Upper lobe of left lung (tissue), 6 donors: ENCODE measurements at regions not wholly inside any gene's neighbourhood (a gene's known extent, or its start where the extent isn't known, plus 50 kb on each side); places are given as distances from the start of the nearest gene placed in this dataset.
"Not testable (repeated sequence)": the region's sequence is repeated elsewhere in the genome, so short reads cannot be mapped to it uniquely, and the experiment has no call there.

ENCODE experiments used
- ATAC-seq, 2 donors: fragments of 200-7000 bp; cut with Tn5 transposase; one replicate each; pipeline ENCODE4 v1.9.1; 2022; ENCODE audit warnings: mild to moderate bottlenecking in 2 of 2, moderate library complexity in 2 of 2; ENCODE audit not compliant: low FRiP score in 2 of 2
- DNase-seq, 2 donors: peaks; one replicate each; pipeline ENCODE4 v3.0.0-alpha.2; 2019 to 2020
- H3K27ac ChIP-seq, 4 donors: fragments of 200-600 bp; sonication (generic); one replicate each; pipeline ENCODE4 v1.5.1; 2016 to 2019
- H3K27me3 ChIP-seq, 4 donors: fragments of 200-600 bp; sonication (generic); one replicate each; pipeline ENCODE4 v1.5.1; 2017 to 2019
- H3K36me3 ChIP-seq, 4 donors: fragments of 200-600 bp; sonication (generic); one replicate each; pipeline ENCODE4 v1.5.1; 2016 to 2019
- H3K4me1 ChIP-seq, 4 donors: fragments of 200-600 bp; sonication (generic); one replicate each; pipeline ENCODE4 v1.5.1; 2018 to 2019
- H3K4me3 ChIP-seq, 4 donors: fragments of 200-600 bp; sonication (generic); one replicate each; pipeline ENCODE4 v1.5.1; 2017 to 2019; ENCODE audit warnings: mild to moderate bottlenecking in 2 of 4, moderate library complexity in 1 of 4
- H3K9me3 ChIP-seq, 4 donors: fragments of 200-600 bp; sonication (generic); one replicate each; pipeline ENCODE4 v1.5.1; 2018 to 2019
- CTCF ChIP-seq, 6 experiments: fragments of 450-650 bp in 4 of 6; fragments of 200-600 bp in 2 of 6; sonication (generic) in 2 of 6; IDR thresholded peaks; one replicate each; pipeline ENCODE4 v1.5.1; 2016 to 2019; ENCODE audit warnings: antibody characterized with exemption in 6 of 6
- EP300 ChIP-seq, 4 donors: sonication (generic); formaldehyde crosslinking; IDR thresholded peaks; one replicate each; pipeline ENCODE4 v1.5.1; 2017; ENCODE audit warnings: antibody characterized with exemption in 4 of 4, control low read depth in 2 of 4
- POLR2A ChIP-seq, 4 donors: fragments of 450-650 bp; IDR thresholded peaks; one replicate each; pipeline ENCODE4 v1.5.1; 2016 to 2017; ENCODE audit warnings: antibody characterized with exemption in 4 of 4, mild to moderate bottlenecking in 2 of 4
- POLR2AphosphoS5 ChIP-seq, 2 donors: sonication (generic); formaldehyde crosslinking; IDR thresholded peaks; one replicate each; pipeline ENCODE4 v1.5.1; 2017; ENCODE audit warnings: antibody characterized with exemption in 2 of 2
- WGBS, 2 donors: methylation state at CpG; one replicate each; pipeline ENCODE4 v1.1.5; 2017 to 2018; 5-methylcytosine and 5-hydroxymethylcytosine counted together
- donor health status: DM: no; HTN: no; CAD: no; lungs with moderate emphysema.
- donor health status: DM: no; HTN: yes; CAD: no; lungs with severe emphysema.

GRCh38 chr3:194880940-194881925, 195.6 kb downstream of the FAM43A start:
- DNase-seq, result peak in 1 of 2 donors; percentile 32

GRCh38 chr3:194884649-194885315, 199.1 kb downstream of the FAM43A start:
- Histone ChIP-seq H3K27ac (peak overlapping the region in 1 of 4 donors; percentile 1), H3K4me1 (peaks cover 13 to 21% (median 16%) of the 10 kb centered on the region in 4 donors), H3K36me3 (no peaks in the 10 kb centered on the region), H3K9me3 (peaks cover 3 to 19% (median 12%) of the 10 kb centered on the region in 4 donors), H3K4me3 (no peak overlapping the region), H3K27me3 (no peaks in the 10 kb centered on the region)
- peak in 1 of 2 donors; percentile 38 for ATAC-seq
- 72 to 84% methylated on average over 6 of the region's 6 CpGs for WGBS, 2 donors
- DNase-seq, result no peak
- TF ChIP-seq CTCF (IDR thresholded peaks at IDR 0.05), result no peak
- peak in 1 of 4 donors; percentile 11 for TF ChIP-seq EP300 (IDR thresholded peaks at IDR 0.05)
- TF ChIP-seq POLR2A (IDR thresholded peaks at IDR 0.05), result no peak
- peak; percentile 59 to 64 for TF ChIP-seq POLR2AphosphoS5 (IDR thresholded peaks at IDR 0.05)

More at GRCh38 chr3:194880940-194881925, 195.6 kb downstream of the FAM43A start:
- 69 to 71% methylated on average over 10 to 12 of the region's 12 CpGs for WGBS, 2 donors
- no peak overlapping the region for H3K4me3 ChIP-seq
- H3K4me1 ChIP-seq, result peaks cover 14 to 30% (median 23%) of the 10 kb centered on the region in 4 donors
- H3K27me3 ChIP-seq, result no peaks in the 10 kb centered on the region
- no peak for TF ChIP-seq POLR2A (IDR thresholded peaks at IDR 0.05)
- TF ChIP-seq CTCF (IDR thresholded peaks at IDR 0.05), result no peak
- TF ChIP-seq EP300 (IDR thresholded peaks at IDR 0.05), result no peak
- TF ChIP-seq POLR2AphosphoS5 (IDR thresholded peaks at IDR 0.05), result no peak
- peaks cover 3 to 12% (median 12%) of the 10 kb centered on the region in 4 donors for H3K9me3 ChIP-seq
- ATAC-seq, result no peak
- H3K27ac ChIP-seq, result peak overlapping the region; percentile 4 to 62 (median 38)
- H3K36me3 ChIP-seq, result no peaks in the 10 kb centered on the region

GRCh38 chr3:194885766-194886165, 200.1 kb downstream of the FAM43A start:
- Histone ChIP-seq H3K36me3 (no peaks in the 10 kb centered on the region), H3K4me3 (no peak overlapping the region), H3K27ac (no peak overlapping the region), H3K4me1 (peaks cover 4 to 11% (median 7%) of the 10 kb centered on the region in 4 donors), H3K9me3 (peaks cover 3 to 19% (median 12%) of the 10 kb centered on the region in 4 donors), H3K27me3 (no peaks in the 10 kb centered on the region)
- DNase-seq (no peak), ATAC-seq (no peak)
- TF ChIP-seq EP300 (IDR thresholded peaks at IDR 0.05) (no peak), POLR2A (IDR thresholded peaks at IDR 0.05) (no peak), POLR2AphosphoS5 (IDR thresholded peaks at IDR 0.05) (no peak), CTCF (IDR thresholded peaks at IDR 0.05) (no peak)
- 86 to 93% methylated on average over 2 of the region's 2 CpGs for WGBS, 2 donors

GRCh38 chr3:194886836-194887235, 201.2 kb downstream of the FAM43A start:
- DNase-seq, result no peak
- no peak for ATAC-seq
- H3K27ac ChIP-seq, result no peak overlapping the region
- H3K9me3 ChIP-seq, result peaks cover 3 to 19% (median 12%) of the 10 kb centered on the region in 4 donors
- peaks cover 0 to 8% (median 0%) of the 10 kb centered on the region in 4 donors for H3K4me1 ChIP-seq
- TF ChIP-seq CTCF (IDR thresholded peaks at IDR 0.05) (no peak), POLR2A (IDR thresholded peaks at IDR 0.05) (no peak), POLR2AphosphoS5 (IDR thresholded peaks at IDR 0.05) (no peak), EP300 (IDR thresholded peaks at IDR 0.05) (no peak)
- H3K27me3 ChIP-seq, result no peaks in the 10 kb centered on the region
- WGBS, 2 donors, result 94 to 100% methylated on average over 2 of the region's 2 CpGs
- no peak overlapping the region for H3K4me3 ChIP-seq
- H3K36me3 ChIP-seq, result no peaks in the 10 kb centered on the region

- H3K36me3 ChIP-seq, ATAC-seq, H3K4me3 ChIP-seq, H3K4me1 ChIP-seq, H3K27ac ChIP-seq, DNase-seq, H3K27me3 ChIP-seq: not testable (repeated sequence)
- WGBS, 2 donors, result 79 to 83% methylated on average over 3 of the region's 3 CpGs
- H3K9me3 ChIP-seq, result peaks cover 3 to 19% (median 12%) of the 10 kb centered on the region in 4 donors
Measured at GRCh38 chr3:194888062-194888461, 202.4 kb downstream of the FAM43A start.
